COLO668 (cell line): ENCODE measurements at regions not wholly inside any gene's neighbourhood (a gene's known extent, or its start where the extent isn't known, plus 50 kb on each side); places are given as distances from the start of the nearest gene placed in this dataset.
"Not testable (repeated sequence)": the region's sequence is repeated elsewhere in the genome, so short reads cannot be mapped to it uniquely, and the experiment has no call there.

Experiments used
- DNase-seq: peaks from one replicate; lab custom pipeline; 2025; ENCODE audit not compliant: unreplicated experiment; lab: John Stamatoyannopoulos, UW

DNA sequence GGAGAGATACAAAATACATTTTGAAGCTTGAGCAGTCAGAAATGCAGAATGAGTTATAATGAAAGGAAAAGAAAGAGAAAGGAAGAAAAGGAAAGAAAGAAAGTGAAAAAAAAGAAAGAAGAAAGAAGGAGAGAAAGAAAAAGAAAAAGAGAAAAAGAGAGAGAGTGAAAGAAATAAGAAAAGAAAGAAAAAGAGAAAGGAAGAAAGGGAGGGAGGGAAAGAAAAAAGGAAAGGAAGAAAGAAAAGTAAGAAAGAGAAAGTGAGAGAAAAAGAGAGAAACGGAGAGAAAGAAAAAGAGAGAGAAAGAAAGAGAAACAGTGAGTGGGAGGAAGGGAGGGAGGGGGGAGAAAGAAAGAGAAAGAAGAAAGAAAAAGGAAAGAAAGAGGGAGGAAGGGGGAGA lies 549.9 kb downstream of the GALC start:
- DNase-seq, result no peak

DNA sequence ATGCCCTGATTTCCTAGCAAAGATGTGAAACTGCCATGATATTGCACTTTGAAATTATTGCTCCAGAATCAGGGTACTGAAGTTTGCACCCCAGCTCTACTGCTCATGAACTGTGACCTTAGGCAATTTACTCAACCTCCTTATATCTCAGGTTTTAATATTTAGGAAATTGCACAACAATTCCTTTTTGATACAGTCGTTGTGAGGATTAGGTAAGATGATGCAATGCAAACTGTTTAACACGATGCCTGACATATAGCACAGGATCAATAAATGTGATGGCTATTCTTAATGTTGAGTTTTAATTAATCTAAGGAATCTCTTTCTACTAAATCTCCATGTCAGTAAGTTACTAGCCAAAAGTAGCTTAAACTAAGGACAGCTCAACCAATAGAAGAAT lies 555.8 kb downstream of the GALC start:
- DNase-seq, result no peak

- no peak for DNase-seq
Observed at GRCh38 chr14:87434680-87435079, 558.3 kb downstream of the GALC start.

GRCh38 chr14:87434011-87434410 lies 559.0 kb downstream of the GALC start:
- no peak for DNase-seq

GRCh38 chr14:87432698-87433097 lies 560.3 kb downstream of the GALC start:
- no peak for DNase-seq

- DNase-seq, result no peak
Observed at GRCh38 chr14:87430810-87431209, 562.2 kb downstream of the GALC start.

GRCh38 chr14:87430214-87430613 lies 562.8 kb downstream of the GALC start:
- DNase-seq, result no peak

GRCh38 chr14:87419925-87420324 lies 573.1 kb downstream of the GALC start:
- DNase-seq, result no peak

GRCh38 chr14:87411370-87411769 lies 581.6 kb downstream of the GALC start:
- no peak for DNase-seq

DNA sequence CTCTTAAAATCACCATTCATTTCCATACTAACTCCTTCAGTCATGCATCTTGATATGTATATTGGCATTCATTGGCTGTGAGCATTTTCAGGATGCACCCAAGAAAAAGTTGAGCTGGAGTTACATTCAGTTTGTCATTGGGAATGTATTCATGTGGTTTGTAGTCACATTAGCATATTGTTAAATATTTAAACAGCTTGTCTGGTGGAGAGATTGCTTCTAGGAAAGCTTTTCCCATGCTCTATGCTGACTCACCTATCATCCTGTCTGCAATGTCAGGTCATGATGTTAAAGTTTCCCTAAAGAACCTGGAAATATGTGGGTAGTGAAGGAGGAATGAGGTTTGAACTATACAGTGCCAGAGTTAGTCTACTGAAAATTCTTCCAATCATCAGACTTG lies 583.6 kb downstream of the GALC start:
- no peak for DNase-seq

DNA sequence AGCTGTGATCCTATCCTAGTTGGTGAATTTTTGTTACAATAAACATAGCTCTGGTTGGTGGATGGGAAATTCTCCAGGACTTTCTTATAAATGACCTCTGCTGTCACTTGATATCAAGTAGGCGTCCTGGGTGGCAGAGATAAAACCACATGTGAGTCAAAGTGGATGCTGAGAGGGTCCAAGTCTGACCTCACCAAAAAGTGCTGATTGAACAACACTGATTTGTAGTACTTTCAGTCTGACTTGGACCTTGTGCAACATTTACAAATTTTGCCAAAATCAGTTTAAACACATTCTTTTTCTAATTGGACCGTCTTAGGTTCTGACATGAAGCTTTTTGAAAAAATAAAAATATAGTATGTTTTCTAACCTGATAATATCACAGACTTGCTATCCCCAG lies 585.6 kb downstream of the GALC start:
- DNase-seq, result no peak

DNA sequence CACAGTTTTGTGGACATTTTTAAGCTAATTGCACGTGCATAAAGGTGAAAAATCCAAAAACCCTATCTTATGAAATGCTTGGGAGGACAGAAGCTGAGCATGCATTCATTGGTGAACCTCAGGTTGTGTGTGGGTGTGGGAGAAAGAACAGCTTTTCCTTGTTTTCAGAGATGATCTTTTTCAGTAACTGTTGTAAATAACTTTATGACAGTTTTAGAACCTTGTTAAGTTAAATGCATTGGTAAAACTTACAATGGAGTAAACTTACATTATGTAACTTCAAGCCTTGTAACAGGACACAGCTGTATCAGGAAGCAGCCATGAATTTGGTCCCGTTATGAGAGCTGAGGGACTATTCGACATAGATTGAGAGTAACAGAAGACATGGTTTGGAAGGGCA lies 587.4 kb downstream of the GALC start:
- no peak for DNase-seq

GRCh38 chr14:87397499-87397898 lies 595.5 kb downstream of the GALC start:
- no peak for DNase-seq

GRCh38 chr14:87391066-87391465 lies 601.9 kb downstream of the GALC start:
- no peak for DNase-seq

DNA sequence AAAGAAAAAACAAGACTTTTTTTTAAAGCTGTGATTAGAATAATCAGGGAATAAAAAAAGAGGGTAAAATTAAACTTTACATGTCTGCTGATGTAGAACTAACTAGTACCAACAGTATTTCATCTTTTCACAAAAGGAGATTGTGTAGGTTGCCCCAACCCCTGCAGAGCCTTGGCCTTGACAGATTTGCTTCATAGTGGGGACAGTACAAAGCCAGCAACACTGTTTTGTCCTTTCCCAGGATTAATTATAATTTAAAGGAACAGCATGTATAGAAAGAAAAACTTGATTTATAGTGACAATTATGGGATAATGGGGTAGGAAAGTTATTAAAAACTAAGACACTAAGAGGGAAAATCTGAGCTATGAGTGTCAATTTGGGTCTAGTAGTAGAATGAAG lies 604.0 kb downstream of the GALC start:
- DNase-seq, result no peak

DNA sequence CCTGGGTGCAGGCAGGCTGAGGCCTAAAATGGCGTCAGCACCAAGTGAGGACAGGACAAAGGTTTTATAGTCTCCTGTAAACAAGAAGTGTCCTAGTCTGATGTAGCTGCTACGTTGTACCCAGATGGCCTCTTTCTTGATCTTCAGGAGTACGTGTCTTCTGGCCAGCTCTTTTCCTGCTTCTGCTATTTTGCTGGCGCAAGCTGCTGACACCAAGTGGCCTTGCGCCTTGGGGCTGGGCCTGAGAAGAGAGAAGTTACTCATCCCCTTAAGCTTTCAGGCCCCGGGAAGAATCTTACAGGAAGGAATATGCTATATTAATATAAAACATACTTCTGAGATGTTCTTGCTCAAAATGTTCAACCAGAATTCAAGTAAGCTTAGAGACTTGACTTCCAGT lies 605.2 kb downstream of the GALC start:
- no peak for DNase-seq

- no peak for DNase-seq
Observed at GRCh38 chr14:87386524-87386923, 606.5 kb downstream of the GALC start.

- DNase-seq, result no peak
Observed at GRCh38 chr14:87380054-87380453, 612.9 kb downstream of the GALC start.

DNA sequence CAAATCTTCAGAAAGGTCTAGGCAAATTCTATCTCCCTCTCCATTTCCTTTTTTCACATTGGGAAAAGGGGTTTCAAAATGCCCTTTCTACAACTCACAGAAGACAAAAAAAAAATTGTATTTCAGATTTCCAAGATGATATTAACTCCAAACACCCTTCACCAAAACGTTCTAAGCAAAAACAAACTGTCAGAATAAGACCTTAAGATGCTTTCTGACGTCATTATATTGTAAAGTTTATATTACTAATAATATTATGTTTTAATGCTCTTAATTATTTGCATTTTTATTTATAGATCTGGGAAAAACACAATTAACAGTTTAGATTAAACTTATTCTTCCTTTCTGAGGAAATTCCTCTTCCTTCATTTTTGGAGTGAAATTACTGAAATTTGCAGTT lies 624.2 kb downstream of the GALC start:
- no peak for DNase-seq

- DNase-seq, result not testable (repeated sequence)
Observed at GRCh38 chr14:87360246-87360645, 632.7 kb downstream of the GALC start.

GRCh38 chr14:87351007-87351406 lies 642.0 kb downstream of the GALC start:
- no peak for DNase-seq

DNA sequence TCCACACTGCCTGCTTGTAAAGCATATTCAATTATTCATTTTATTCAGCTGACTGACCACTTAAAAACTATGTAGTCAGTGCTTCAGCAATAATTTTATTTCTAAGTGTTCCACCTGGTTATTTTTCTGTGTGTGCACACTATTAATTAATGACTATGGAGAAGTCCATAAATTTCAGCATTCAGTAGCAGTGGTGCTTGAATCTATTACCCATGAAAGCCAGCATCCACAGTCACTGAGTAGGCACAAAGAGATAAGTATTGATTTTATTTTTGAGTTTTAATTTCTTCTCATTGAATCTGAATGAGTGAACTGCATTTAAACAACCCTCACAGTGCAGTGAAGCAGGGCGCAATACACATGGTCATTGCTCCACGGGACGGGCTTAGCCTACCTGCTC lies 643.1 kb downstream of the GALC start:
- DNase-seq, result no peak

GRCh38 chr14:87343652-87344051 lies 649.3 kb downstream of the GALC start:
- DNase-seq, result no peak
